Anterior cingulate cortex (tissue), 58 donors: ENCODE measurements at regions not wholly inside any gene's neighbourhood (a gene's known extent, or its start where the extent isn't known, plus 50 kb on each side); places are given as distances from the start of the nearest gene placed in this dataset.

Experiments used
- DNase-seq, 58 donors: peaks; one replicate each; lab custom pipeline; 2025; lab: John Stamatoyannopoulos, UW

DNA sequence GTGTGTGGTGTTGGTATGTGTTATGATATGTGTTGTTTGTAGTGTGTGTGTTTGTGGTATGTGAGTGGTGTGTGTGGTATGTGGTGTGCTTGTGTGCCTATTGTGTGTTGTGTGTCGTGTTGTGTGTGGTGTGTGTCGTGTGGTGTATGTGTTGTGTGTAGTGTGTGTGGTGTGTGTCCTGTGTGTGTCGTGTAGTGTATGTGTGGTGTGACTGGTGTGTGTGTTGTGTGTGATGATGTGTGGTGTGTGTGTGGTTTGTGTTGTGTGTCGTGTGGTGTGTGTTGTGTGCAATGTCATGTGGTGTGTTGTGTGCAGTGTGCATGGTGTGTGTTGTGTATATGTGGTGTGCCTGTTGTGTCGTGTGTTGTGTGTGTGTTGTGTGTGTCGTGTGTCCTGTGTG, 144.6 kb downstream of the DNAJB6 start:
- DNase-seq, result no peak

DNA sequence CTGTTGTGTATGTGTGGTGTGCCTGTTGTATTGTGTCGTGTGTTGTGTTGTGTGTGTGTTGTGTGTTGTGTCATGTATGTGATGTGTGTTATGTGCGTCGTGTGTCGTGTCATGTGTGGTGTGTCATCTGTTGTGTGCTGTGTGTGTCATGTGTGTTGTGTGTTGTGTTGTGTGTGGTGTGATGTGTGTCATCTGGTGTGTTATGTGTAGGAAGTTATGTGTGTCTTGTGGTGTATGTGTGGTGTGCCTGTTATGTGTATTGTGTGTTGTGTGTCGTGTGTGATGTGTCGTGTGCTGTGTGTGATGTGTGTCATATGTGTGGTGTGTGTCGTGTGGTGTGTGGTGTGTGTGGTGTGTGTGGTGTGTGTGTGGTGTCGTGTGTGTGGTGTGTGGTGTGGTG, 145.2 kb downstream of the DNAJB6 start:
- no peak for DNase-seq

DNA sequence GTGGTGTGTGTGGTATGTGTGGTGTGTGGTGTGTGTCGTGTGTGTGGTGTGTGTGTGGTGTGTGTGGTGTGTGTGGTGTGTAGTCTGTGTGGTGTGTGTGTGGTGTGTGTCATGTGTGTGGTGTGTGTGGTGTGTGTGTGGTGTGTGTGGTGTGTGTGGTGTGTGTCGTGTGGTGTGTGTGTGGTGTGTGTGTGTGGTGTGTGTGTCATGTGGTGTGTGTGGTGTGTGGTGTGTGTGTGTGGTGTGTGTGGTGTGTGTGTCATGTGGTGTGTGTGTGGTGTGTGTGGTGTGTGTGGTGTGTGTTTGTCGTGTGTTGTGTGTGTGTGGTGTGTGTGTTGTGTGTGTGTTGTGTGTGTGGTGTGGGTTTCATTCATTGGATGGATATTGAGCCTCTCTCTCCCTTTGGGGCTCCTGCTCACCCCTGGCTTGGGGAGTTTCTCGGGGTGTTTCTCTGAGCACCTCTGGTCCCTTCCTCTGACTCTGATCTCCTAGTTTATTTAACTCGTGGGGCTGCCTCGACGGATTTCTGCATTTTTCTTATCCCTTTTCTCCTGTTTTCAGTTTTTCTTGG, 145.8 kb downstream of the DNAJB6 start:
- no peak for DNase-seq

DNA sequence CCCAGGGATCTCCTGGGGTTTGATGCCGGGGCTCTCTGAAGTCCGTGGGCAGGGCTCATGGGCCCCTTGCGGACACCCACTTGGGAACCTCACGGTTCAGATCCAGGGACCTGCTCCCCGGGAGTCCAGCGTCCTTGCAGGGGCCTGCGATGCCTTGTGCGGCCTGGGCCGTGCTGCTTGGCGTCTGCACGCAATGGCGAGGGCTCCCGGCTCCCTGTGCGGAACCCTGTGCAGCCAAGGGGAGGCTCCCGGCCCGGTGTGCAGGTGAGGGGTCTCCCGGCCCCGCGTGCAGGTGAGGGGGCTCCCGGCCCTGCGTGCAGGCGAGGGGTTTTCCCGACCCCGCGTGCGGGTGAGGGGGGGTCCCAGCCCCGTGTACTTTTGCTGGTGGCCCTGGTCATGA, 146.7 kb downstream of the DNAJB6 start:
- DNase-seq, result no peak

DNA sequence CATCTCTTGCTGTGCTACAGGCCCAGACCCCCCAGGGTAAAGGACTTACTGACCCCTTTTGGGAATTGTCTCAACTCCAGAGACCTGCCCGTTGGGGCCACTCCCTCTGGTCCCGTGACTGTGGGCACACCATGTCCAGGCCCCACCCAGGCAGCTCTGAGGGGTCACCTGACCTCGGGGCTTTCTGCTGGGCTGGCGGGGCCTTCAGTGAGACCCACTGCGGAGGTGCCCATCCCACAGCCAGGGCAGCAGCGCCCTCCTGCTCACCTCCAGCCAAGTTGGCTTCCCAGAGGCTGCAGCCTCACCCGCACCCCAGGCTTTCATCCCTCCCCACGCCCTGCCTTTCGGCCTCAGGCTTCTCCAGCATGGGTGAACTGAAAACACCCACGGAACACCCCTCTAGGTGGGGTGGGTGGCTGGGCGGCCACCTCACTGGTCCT, 147.2 kb downstream of the DNAJB6 start:
- no peak for DNase-seq

DNA sequence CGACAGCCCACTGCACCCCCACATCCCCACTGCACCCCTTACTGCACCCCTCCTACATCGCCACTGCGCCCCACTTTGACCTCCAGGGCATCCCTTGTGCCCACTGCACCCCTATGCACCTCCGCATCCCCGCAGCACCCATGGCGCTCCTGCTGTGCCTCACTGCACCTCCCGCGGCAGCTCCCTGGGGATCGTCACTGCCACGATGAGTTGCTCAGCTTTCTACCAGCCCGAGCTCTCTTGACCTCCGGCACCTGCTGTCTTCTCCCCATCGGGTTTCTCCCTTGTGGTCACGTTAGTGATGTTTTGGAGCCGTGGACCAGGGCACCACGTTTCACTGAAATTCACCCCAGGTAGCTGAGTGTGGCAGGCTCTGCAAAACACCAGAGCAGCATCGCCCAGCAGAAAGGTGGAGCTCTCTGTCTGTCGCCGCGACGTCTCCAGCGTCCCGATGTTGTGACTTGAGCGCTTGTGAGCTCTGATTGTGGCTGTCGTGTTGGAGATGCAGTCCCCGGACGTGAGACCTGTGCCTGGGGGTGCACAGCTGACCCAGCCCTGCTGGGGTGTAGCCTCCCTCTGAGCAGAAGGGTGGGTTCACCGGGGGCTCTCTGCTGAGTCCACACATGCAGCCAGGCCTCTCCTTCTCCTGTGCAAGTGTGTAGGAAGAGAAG, 147.7 kb downstream of the DNAJB6 start:
- no peak for DNase-seq

DNA sequence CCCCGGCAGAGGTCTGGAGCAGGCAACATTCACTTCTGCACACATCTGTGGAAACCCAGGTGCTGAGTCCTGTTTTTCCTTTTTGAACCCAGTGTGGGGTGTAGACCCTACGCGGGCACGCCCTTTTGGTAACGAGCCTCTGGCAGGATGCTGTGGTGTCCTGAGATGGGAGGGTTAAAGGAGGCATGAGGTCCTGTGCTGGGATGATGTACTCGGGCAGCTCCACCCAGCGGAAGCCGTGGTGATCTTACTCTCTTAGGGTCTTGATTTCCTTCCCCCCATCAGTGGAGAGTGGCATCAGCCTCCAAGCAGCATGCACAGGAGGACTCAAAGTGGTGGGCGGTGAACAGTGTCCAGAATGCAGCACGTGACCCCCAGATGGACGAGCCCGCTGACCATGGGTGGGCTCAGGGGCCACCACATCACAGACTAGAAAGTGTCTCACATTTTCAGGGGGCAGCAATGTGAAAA, 148.6 kb downstream of the DNAJB6 start:
- no peak for DNase-seq

DNA sequence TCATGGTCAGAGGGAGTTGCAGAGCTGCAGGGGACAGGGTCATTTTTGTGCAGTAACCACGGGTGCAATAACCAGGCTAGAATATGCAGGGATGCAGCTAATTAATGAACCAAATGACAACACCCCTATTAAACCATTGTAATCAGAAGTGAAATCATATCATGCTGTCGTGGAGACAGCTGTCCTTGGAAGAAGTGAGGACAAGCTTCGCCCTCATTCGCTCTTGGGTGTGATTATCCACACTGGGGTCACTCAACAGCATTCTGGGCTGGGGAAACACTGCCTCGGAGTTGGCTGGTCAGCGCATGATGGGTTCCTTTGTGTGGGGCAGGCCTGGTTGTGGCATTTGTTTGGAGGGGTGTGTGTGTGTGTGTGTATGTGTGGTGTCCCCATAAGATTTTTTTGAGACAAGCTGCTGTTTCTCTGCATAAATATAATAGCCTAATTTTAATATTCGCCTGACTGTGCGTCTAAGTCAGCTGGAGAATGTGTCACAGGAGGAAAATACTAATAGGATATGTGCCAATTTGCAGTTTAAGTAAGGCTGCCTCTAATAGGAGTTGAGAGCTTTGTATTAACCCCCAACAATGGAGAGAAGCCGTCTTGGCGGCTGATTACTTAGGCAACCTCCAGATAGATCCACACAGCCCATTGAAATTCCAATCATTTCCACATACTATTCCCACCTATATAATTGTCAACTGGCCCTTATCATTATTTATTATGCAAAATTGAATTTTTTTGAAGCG, 149.4 kb downstream of the DNAJB6 start:
- no peak for DNase-seq

DNA sequence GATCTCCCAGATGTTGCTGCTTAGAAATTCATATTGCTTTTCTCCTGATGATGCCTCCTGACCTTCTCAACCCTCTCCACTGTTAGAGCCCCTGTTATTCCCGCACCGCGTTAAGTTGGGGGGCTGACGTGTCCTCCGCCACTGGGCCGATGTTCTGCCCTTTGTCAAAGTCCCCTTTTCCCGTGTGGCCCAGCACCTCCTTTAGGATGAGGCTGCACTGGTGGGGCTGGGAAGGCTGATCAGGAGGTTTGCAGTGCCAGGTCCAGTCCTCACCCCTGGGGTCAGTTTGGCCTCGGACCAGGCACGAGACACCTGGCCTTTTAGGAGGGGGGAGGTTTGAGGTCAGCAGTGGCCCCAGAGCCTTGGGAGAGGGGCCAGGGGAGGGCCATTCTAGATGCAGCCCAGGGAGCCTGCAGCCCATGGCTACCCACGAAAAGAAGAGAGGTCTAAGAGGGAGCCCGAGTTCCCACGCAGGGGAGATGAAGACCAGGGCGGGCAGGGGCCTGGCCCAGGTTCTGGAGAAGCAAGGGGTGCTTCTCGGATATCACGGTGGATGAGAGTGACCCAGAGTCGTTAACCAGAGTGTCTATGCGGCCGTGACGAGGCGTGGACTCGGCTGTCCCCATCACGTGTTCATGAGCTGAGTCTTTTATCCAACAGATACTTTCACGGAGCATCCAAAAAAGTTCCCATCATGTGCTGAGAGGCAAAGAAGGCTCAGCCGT, 150.4 kb downstream of the DNAJB6 start:
- DNase-seq, result no peak

DNA sequence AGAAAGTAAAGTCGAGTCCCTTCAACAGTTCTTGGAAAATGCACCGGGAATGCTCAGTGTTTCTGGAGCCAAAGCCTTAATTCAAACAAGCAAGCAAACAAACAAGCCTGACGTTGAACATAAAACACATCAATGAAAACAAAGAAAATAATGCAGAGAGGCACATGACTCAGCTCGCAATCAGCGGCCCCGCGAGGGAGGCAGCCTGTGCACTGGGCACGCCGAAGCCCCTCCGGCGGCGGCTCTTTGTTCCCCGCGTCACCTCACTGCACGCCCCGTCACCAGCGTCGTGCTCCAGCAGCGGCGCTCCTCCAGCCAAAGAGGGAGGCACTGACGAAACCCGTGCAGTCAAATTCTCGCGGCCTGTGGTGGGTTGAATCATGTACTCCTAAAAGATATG, 151.5 kb downstream of the DNAJB6 start:
- peak in 1 of 58 donors; percentile 12 for DNase-seq

DNA sequence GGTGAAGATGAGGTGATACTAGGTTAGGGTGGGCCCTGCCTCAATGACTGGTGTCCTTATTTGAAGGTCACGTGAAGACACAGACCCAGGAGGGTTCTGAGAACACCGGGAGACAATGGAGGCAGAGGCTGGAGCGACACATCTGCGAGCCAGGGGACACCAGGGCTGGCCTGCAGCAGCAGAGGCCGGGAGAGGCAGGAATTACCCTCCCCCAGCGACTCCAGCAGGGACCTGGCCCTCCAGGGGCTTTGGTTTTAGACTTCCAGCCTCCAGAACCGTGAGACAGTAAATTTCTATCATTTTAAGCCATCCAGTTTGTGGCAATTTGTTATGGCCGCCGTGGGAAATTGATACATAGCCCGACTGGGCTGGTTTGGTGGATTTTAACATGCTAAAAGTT, 152.2 kb downstream of the DNAJB6 start:
- DNase-seq, result no peak
